Caco-2 (cell line): ENCODE measurements at regions not wholly inside any gene's neighbourhood (a gene's known extent, or its start where the extent isn't known, plus 50 kb on each side); places are given as distances from the start of the nearest gene placed in this dataset.

Experiments used
- BruUV-seq: library from RNA; stranded (reverse); fragments of 400-500 nt; replicated peaks from 2 replicates; lab custom pipeline; 2021; lab: Mats Ljungman, UMichigan
- CTCF ChIA-PET: fragments of 300-600 bp; sonication (Branson Sonifier 250); formaldehyde crosslinking; loops from one replicate; lab custom pipeline; 2022; ENCODE audit warnings: antibody characterized with exemption; lab: Charles Lee
- POLR2A ChIA-PET: fragments of 300-600 bp; sonication (Branson Sonifier 250); formaldehyde crosslinking; loops from one replicate; lab custom pipeline; 2022; ENCODE audit warnings: antibody characterized with exemption; lab: Charles Lee
- DNase-seq, 2 experiments: peaks; one replicate each; pipeline versions ENCODE4 v3.0.0 to v3.0.0-alpha.2; 2020 to 2022
- H3K27me3 ChIP-seq: replicated peaks from 2 replicates; pipeline ENCODE4 v1.6.0; 2011; ENCODE audit warnings: low read length; ENCODE audit not compliant: control insufficient read depth, insufficient read depth
- H3K36me3 ChIP-seq: 2 replicates; pipeline ENCODE4 v1.5.1; 2011; ENCODE audit warnings: low read length; ENCODE audit not compliant: control insufficient read depth, insufficient read depth
- H3K4me1 ChIP-seq: fragments of 250-450 bp; sonication (Bioruptor Pico); 2 replicates; pipeline ENCODE4 v1.5.1; 2020; ENCODE audit warnings: mild to moderate bottlenecking
- H3K4me3 ChIP-seq: 2 replicates; pipeline ENCODE4 v1.5.1; 2011; ENCODE audit warnings: low read depth, mild to moderate bottlenecking, control low read depth, low read length
- H3K9me3 ChIP-seq: fragments of 250-450 bp; sonication (Bioruptor Pico); 2 replicates; pipeline ENCODE4 v1.5.1; 2020; ENCODE audit warnings: mild to moderate bottlenecking, moderate library complexity
- H3K27ac Mint-ChIP-seq: one replicate; pipeline ENCODE4 v1.8.0; 2022; ENCODE audit warnings: mixed read lengths; ENCODE audit not compliant: unreplicated experiment
- H3K27me3 Mint-ChIP-seq: one replicate; pipeline ENCODE4 v1.8.0; 2022; ENCODE audit warnings: mixed read lengths; ENCODE audit not compliant: insufficient read depth, unreplicated experiment
- H3K36me3 Mint-ChIP-seq: one replicate; pipeline ENCODE4 v1.8.0; 2022; ENCODE audit warnings: mild to moderate bottlenecking, mixed read lengths; ENCODE audit not compliant: insufficient read depth, unreplicated experiment
- H3K4me1 Mint-ChIP-seq: one replicate; pipeline ENCODE4 v1.8.0; 2022; ENCODE audit warnings: low read depth, mixed read lengths; ENCODE audit not compliant: unreplicated experiment
- H3K4me3 Mint-ChIP-seq: one replicate; pipeline ENCODE4 v1.8.0; 2022; ENCODE audit warnings: mild to moderate bottlenecking, moderate library complexity, mixed read lengths; ENCODE audit not compliant: unreplicated experiment
- H3K9me3 Mint-ChIP-seq: one replicate; pipeline ENCODE4 v1.8.0; 2022; ENCODE audit warnings: mixed read lengths; ENCODE audit not compliant: unreplicated experiment
- CTCF ChIP-seq, 2 experiments: fragments of 200-600 bp in 1 of 2; IDR thresholded peaks; 1 replicate in 1 of 2; 2 replicates in 1 of 2; pipeline versions ENCODE4 v1.5.1 to v1.8.0; 2011 to 2022; ENCODE audit warnings: antibody characterized with exemption in 1 of 2, control low read depth in 1 of 2, inconsistent platforms in 1 of 2, low read depth in 1 of 2, low read length in 1 of 2, mild to moderate bottlenecking in 1 of 2, moderate library complexity in 1 of 2; ENCODE audit not compliant: insufficient read depth in 1 of 2, severe bottlenecking in 1 of 2, unreplicated experiment in 1 of 2
- intact Hi-C: fragments of 100-400 bp; cut with micrococcal nuclease; formaldehyde crosslinking; loops from one replicate; pipeline ENCODE4 v1.10.0; 2022; ENCODE audit not compliant: unreplicated experiment

- no peak for TF ChIP-seq CTCF (IDR thresholded peaks at IDR 0.05; ENCODE audit: insufficient read depth in 1 of 2, low read depth in 1 of 2, low read length in 1 of 2, severe bottlenecking in 1 of 2, unreplicated experiment in 1 of 2)
- Histone ChIP-seq H3K9me3 (no peaks in the 10 kb centered on the region), H3K36me3 (no peaks in the 10 kb centered on the region), H3K4me1 (no peaks in the 10 kb centered on the region), H3K4me3 (no peak overlapping the region), H3K27me3 (no peaks in the 10 kb centered on the region)
- ChIA-PET POLR2A (no interaction called here), CTCF (no interaction called here)
- intact Hi-C loops, result no loop called here
- peaks cover 6% of the 10 kb centered on the region for H3K27me3 Mint-ChIP-seq
- H3K4me1 Mint-ChIP-seq, result no peaks in the 10 kb centered on the region
- no TSS peak for BruUV-seq
- no peak overlapping the region for H3K4me3 Mint-ChIP-seq
- no peaks in the 10 kb centered on the region for H3K36me3 Mint-ChIP-seq
- H3K27ac Mint-ChIP-seq, result no peak overlapping the region
- no peak for DNase-seq
- no peaks in the 10 kb centered on the region for H3K9me3 Mint-ChIP-seq
These were observed 64.2 kb upstream of the PJA1 start for GRCh38 chrX:69229436-69229835.

GRCh38 chrX:69228732-69229131 lies 63.5 kb upstream of the PJA1 start:
- CTCF ChIA-PET, result no interaction called here
- POLR2A ChIA-PET, result no interaction called here
- no peaks in the 10 kb centered on the region for H3K36me3 ChIP-seq
- no peak for DNase-seq
- Mint-ChIP-seq H3K27me3 (peaks cover 6% of the 10 kb centered on the region), H3K36me3 (no peaks in the 10 kb centered on the region), H3K9me3 (no peaks in the 10 kb centered on the region), H3K4me3 (no peak overlapping the region), H3K4me1 (no peaks in the 10 kb centered on the region), H3K27ac (no peak overlapping the region)
- no peaks in the 10 kb centered on the region for H3K27me3 ChIP-seq
- no peaks in the 10 kb centered on the region for H3K9me3 ChIP-seq
- no peak for TF ChIP-seq CTCF (IDR thresholded peaks at IDR 0.05; ENCODE audit: insufficient read depth in 1 of 2, low read depth in 1 of 2, low read length in 1 of 2, severe bottlenecking in 1 of 2, unreplicated experiment in 1 of 2)
- no peaks in the 10 kb centered on the region for H3K4me1 ChIP-seq
- BruUV-seq, result no TSS peak
- intact Hi-C loops, result no loop called here
- no peak overlapping the region for H3K4me3 ChIP-seq

- no peak overlapping the region for H3K27ac Mint-ChIP-seq
- no peak overlapping the region for H3K4me3 ChIP-seq
- H3K4me1 ChIP-seq, result no peaks in the 10 kb centered on the region
- no TSS peak for BruUV-seq
- no peaks in the 10 kb centered on the region for H3K36me3 Mint-ChIP-seq
- no peaks in the 10 kb centered on the region for H3K36me3 ChIP-seq
- ChIA-PET CTCF (no interaction called here), POLR2A (no interaction called here)
- intact Hi-C loops, result no loop called here
- DNase-seq, result no peak
- H3K9me3 ChIP-seq, result no peaks in the 10 kb centered on the region
- peaks cover 9% of the 10 kb centered on the region for H3K27me3 Mint-ChIP-seq
- H3K9me3 Mint-ChIP-seq, result no peaks in the 10 kb centered on the region
- no peaks in the 10 kb centered on the region for H3K27me3 ChIP-seq
- TF ChIP-seq CTCF (IDR thresholded peaks at IDR 0.05; ENCODE audit: insufficient read depth in 1 of 2, low read depth in 1 of 2, low read length in 1 of 2, severe bottlenecking in 1 of 2, unreplicated experiment in 1 of 2), result no peak
- H3K4me3 Mint-ChIP-seq, result no peak overlapping the region
- no peaks in the 10 kb centered on the region for H3K4me1 Mint-ChIP-seq
These were observed 61.4 kb upstream of the PJA1 start for GRCh38 chrX:69226459-69227158.
